GM20000 (cell line): ENCODE measurements at regions not wholly inside any gene's neighbourhood (a gene's known extent, or its start where the extent isn't known, plus 50 kb on each side); places are given as distances from the start of the nearest gene placed in this dataset.

Source experiments
- DNase-seq: peaks from one replicate; pipeline ENCODE4 v3.0.0; 2012; ENCODE audit warnings: low spot score
- CTCF ChIP-seq: IDR thresholded peaks from 2 replicates; pipeline ENCODE4 v1.5.1; 2012; ENCODE audit warnings: mild to moderate bottlenecking, control low read depth; ENCODE audit errors: extremely low read depth, missing control alignments

GRCh38 chr1:83028467-83028866, 970.5 kb downstream of the TTLL7 start:
- no peak for TF ChIP-seq CTCF
- DNase-seq, result no peak

- DNase-seq, result no peak
- TF ChIP-seq CTCF, result no peak
Measured at GRCh38 chr1:83027511-83027910, 971.4 kb downstream of the TTLL7 start.

DNA sequence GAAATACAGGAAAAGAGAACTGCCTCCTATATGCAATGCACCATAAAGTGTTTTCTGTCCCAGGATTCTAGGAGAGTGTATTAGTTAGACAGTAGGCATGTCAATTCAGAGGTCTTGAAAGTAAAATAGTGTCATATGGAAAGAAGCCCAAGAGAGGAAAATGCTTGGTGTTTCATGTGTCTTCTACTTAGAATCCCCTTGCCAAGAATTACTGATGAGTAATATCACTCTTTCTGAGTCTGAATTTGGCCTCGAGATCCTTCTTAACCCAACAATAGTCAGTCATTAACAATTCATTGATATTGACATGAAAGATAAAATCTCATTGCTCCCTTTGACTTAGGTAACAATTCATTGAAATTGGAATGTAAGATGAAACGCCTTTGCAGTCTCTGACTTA, 972.2 kb downstream of the TTLL7 start:
- DNase-seq, result no peak
- no peak for TF ChIP-seq CTCF

DNA sequence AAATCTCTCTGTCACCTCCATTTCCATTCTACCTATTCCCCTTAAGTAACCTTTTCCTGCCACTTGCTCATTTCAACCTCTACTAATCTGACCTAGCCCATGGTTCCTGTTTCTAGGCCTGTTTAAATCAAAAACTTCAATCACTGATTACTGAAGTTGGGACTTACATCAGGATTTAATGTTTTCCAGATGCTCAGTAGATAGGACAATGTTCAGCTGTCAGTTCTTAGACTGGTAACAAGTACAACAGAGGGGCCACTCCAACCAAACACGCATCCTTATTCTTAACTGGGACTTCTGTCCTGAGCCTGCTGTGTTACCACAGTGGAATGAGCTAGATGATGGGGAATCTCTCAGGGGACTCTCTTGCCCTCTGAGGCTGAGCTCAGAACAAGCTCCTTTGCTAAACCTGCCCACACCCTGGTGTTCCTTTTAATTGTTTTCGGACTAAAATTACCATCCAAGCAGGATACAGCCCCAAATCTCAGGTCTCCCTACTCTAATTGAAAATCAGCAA, 974.6 kb downstream of the TTLL7 start:
- no peak for TF ChIP-seq CTCF

GRCh38 chr1:83023212-83023611, 975.7 kb downstream of the TTLL7 start:
- no peak for TF ChIP-seq CTCF
- DNase-seq, result no peak

More for the DNA sequence above, 974.6 kb downstream of the TTLL7 start:
- DNase-seq, result no peak

GRCh38 chr1:83022206-83022605, 976.7 kb downstream of the TTLL7 start:
- no peak for DNase-seq
- no peak for TF ChIP-seq CTCF

DNA sequence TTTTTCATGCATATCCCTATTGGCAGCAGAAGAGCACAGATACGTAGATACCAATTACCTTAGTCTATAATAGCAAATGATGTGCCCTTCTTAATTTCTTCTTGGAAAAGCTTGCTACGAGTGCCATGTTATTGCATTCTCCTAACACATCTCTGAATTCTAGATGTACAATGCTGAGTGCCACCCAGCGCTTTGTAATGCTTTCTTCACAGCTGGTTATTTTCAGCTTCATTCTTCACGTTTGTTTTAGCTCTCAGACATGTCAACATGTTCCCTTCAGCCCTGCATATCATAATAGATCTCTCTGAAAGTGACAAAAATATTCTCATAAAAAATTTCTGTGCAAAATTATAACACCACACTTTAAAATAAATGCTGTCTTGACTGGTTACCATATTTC, 981.2 kb downstream of the TTLL7 start:
- no peak for TF ChIP-seq CTCF
- DNase-seq, result no peak
